NCI-H524 (cell line): ENCODE measurements at regions not wholly inside any gene's neighbourhood (a gene's known extent, or its start where the extent isn't known, plus 50 kb on each side); places are given as distances from the start of the nearest gene placed in this dataset.
"Not testable (repeated sequence)": the region's sequence is repeated elsewhere in the genome, so short reads cannot be mapped to it uniquely, and the experiment has no call there.

ENCODE experiments used
- DNase-seq, 2 experiments: peaks; one replicate each; lab custom pipeline; 2025; lab: John Stamatoyannopoulos, UW

- peak; percentile 0 to 11 for DNase-seq
These were observed 1567.3 kb upstream of the LRRTM3 start for GRCh38 chr10:65358565-65358964.

- no peak for DNase-seq
These were observed 1565.3 kb upstream of the LRRTM3 start for GRCh38 chr10:65360497-65360896.

GRCh38 chr10:65365878-65366277 lies 1560.0 kb upstream of the LRRTM3 start:
- no peak for DNase-seq

GRCh38 chr10:65367706-65368105 lies 1558.1 kb upstream of the LRRTM3 start:
- DNase-seq = no peak

- DNase-seq = no peak
These were observed 1550.3 kb upstream of the LRRTM3 start for GRCh38 chr10:65375528-65375927.

GRCh38 chr10:65377687-65378086 lies 1548.1 kb upstream of the LRRTM3 start:
- no peak for DNase-seq

GRCh38 chr10:65394502-65395297 lies 1531.1 kb upstream of the LRRTM3 start:
- DNase-seq = no peak

- no peak for DNase-seq
These were observed 1530.2 kb upstream of the LRRTM3 start for GRCh38 chr10:65395631-65396030.

- DNase-seq = peak in 1 of 2 experiments; percentile 0
These were observed 1528.8 kb upstream of the LRRTM3 start for GRCh38 chr10:65396997-65397396.

- peak in 1 of 2 experiments; percentile 30 for DNase-seq
These were observed 1517.4 kb upstream of the LRRTM3 start for GRCh38 chr10:65408401-65408800.

GRCh38 chr10:65413001-65413400 lies 1512.8 kb upstream of the LRRTM3 start:
- DNase-seq = no peak

- DNase-seq = no peak
These were observed 1510.5 kb upstream of the LRRTM3 start for GRCh38 chr10:65415318-65415717.

GRCh38 chr10:65416094-65416493 lies 1509.7 kb upstream of the LRRTM3 start:
- DNase-seq = no peak

GRCh38 chr10:65419629-65420028 lies 1506.2 kb upstream of the LRRTM3 start:
- no peak for DNase-seq

- no peak for DNase-seq
These were observed 1502.8 kb upstream of the LRRTM3 start for GRCh38 chr10:65423043-65423442.

- DNase-seq = not testable (repeated sequence)
These were observed 1496.5 kb upstream of the LRRTM3 start for GRCh38 chr10:65429381-65429780.

- DNase-seq = no peak
These were observed 1494.9 kb upstream of the LRRTM3 start for GRCh38 chr10:65430979-65431378.

GRCh38 chr10:65470986-65471385 lies 1454.8 kb upstream of the LRRTM3 start:
- DNase-seq = no peak

- DNase-seq = no peak
These were observed 1443.0 kb upstream of the LRRTM3 start for GRCh38 chr10:65482848-65483247.

- no peak for DNase-seq
These were observed 1434.0 kb upstream of the LRRTM3 start for GRCh38 chr10:65491799-65492198.

- no peak for DNase-seq
These were observed 1429.3 kb upstream of the LRRTM3 start for GRCh38 chr10:65496541-65496940.

- DNase-seq = no peak
These were observed 1428.0 kb upstream of the LRRTM3 start for GRCh38 chr10:65497837-65498236.

GRCh38 chr10:65500716-65501115 lies 1425.1 kb upstream of the LRRTM3 start:
- no peak for DNase-seq

- no peak for DNase-seq
These were observed 1424.6 kb upstream of the LRRTM3 start for GRCh38 chr10:65501259-65501658.
